HCT116 (cell line): ENCODE measurements at regions not wholly inside any gene's neighbourhood (a gene's known extent, or its start where the extent isn't known, plus 50 kb on each side); places are given as distances from the start of the nearest gene placed in this dataset.

Source experiments
- ATAC-seq: fragments of 200-7000 bp; cut with Tn5 transposase; 2 replicates; pipeline ENCODE4 v1.9.1; 2020; ENCODE audit warnings: mild to moderate bottlenecking, moderate library complexity
- BruUV-seq: library from RNA; stranded (reverse); fragments of 400-500 nt; replicated peaks from 2 replicates; lab custom pipeline; 2021; lab: Mats Ljungman, UMichigan
- CTCF ChIA-PET: fragments of 300-600 bp; sonication (Branson Sonifier 250); formaldehyde crosslinking; loops from one replicate; lab custom pipeline; 2021; ENCODE audit warnings: antibody characterized with exemption; lab: Charles Lee
- POLR2A ChIA-PET: fragments of 300-600, 350-600 bp; sonication (Branson Sonifier 250); formaldehyde crosslinking; loops from one replicate; lab custom pipeline; 2021; ENCODE audit warnings: antibody characterized with exemption; lab: Charles Lee
- RAD21 ChIA-PET, 2 experiments: fragments of 300-600 bp; sonication (Branson Sonifier 250); formaldehyde crosslinking; loops; one replicate each; lab custom pipeline; 2023; ENCODE audit warnings: low total read pairs in 2 of 2; ENCODE audit not compliant: uncharacterized antibody in 2 of 2, unreplicated experiment in 2 of 2, low non-redundant PET in 1 of 2; lab: Charles Lee
- DNase-seq: peaks from one replicate; pipeline ENCODE4 v3.0.0-alpha.2; 2010; ENCODE audit warnings: low read depth, low spot score
- H2AFZ ChIP-seq: fragments of 200-600 bp; shearing (Covaris generic), sonication (generic); 2 replicates; pipeline ENCODE4 v1.6.1; 2017; ENCODE audit warnings: low read depth, mixed run types, mixed read lengths, antibody characterized with exemption, low read length; ENCODE audit not compliant: poor library complexity, severe bottlenecking
- H3K27ac ChIP-seq: 2 replicates; pipeline ENCODE4 v1.5.1; 2012; ENCODE audit warnings: low read depth, low read length
- H3K27me3 ChIP-seq: fragments of 200-600 bp; sonication (generic); 2 replicates; pipeline ENCODE4 v1.6.1; 2016; ENCODE audit warnings: mixed run types, low read length, mixed read lengths; ENCODE audit not compliant: insufficient read depth
- H3K36me3 ChIP-seq, 2 experiments: fragments of 200-500 bp in 1 of 2; fragments of 200-600 bp in 1 of 2; sonication (Bioruptor generic) in 1 of 2; sonication (generic) in 1 of 2; 2 replicates each; pipeline versions ENCODE4 v1.5.1 to v1.6.1; 2014 to 2016; ENCODE audit warnings: low read length in 2 of 2, inconsistent platforms in 1 of 2, mixed read lengths in 1 of 2, mixed run types in 1 of 2; ENCODE audit not compliant: insufficient read depth in 2 of 2, control insufficient read depth in 1 of 2
- H3K4me1 ChIP-seq, 2 experiments: fragments of 200-600 bp in 1 of 2; sonication (generic) in 1 of 2; 2 replicates each; pipeline versions ENCODE4 v1.5.1 to v1.6.1; 2012 to 2017; ENCODE audit warnings: low read length in 2 of 2, inconsistent platforms in 1 of 2, mild to moderate bottlenecking in 1 of 2, mixed read lengths in 1 of 2, mixed run types in 1 of 2, moderate library complexity in 1 of 2; ENCODE audit not compliant: insufficient read depth in 2 of 2, control insufficient read depth in 1 of 2
- H3K4me2 ChIP-seq: fragments of 200-600 bp; sonication (generic); 2 replicates; pipeline ENCODE4 v1.6.1; 2017; ENCODE audit warnings: mixed run types, low read length, mixed read lengths
- H3K4me3 ChIP-seq, 2 experiments: fragments of 200-600 bp in 1 of 2; sonication (generic) in 1 of 2; replicated peaks in 1 of 2; 2 replicates each; pipeline ENCODE4 v1.5.1; 2011 to 2016; ENCODE audit warnings: low read length in 2 of 2, control low read depth in 1 of 2, low read depth in 1 of 2, mild to moderate bottlenecking in 1 of 2, mixed read lengths in 1 of 2, mixed run types in 1 of 2
- H3K79me2 ChIP-seq: fragments of 200-600 bp; sonication (generic); 2 replicates; pipeline ENCODE4 v1.6.1; 2017; ENCODE audit warnings: mild to moderate bottlenecking, mixed run types, low read length, moderate library complexity, mixed read lengths; ENCODE audit not compliant: insufficient read depth
- H3K9ac ChIP-seq: fragments of 200-600 bp; sonication (generic); 2 replicates; pipeline ENCODE4 v1.6.1; 2016; ENCODE audit warnings: low read length, mixed read lengths
- H3K9me2 ChIP-seq: fragments of 200-600 bp; sonication (generic), shearing (Covaris generic); 2 replicates; pipeline ENCODE4 v1.6.1; 2017; ENCODE audit warnings: mixed run types, mild to moderate bottlenecking, moderate library complexity; ENCODE audit not compliant: insufficient read depth
- H3K9me3 ChIP-seq, 2 experiments: fragments of 200-500 bp in 1 of 2; fragments of 200-600 bp in 1 of 2; sonication (Bioruptor generic) in 1 of 2; sonication (generic) in 1 of 2; 2 replicates each; pipeline ENCODE4 v1.6.1; 2014 to 2017; ENCODE audit warnings: low read length in 2 of 2, mixed read lengths in 2 of 2, inconsistent platforms in 1 of 2, low read depth in 1 of 2, mild to moderate bottlenecking in 1 of 2, mixed run types in 1 of 2, moderate library complexity in 1 of 2; ENCODE audit not compliant: control insufficient read depth in 1 of 2, insufficient read depth in 1 of 2
- H4K20me1 ChIP-seq: fragments of 200-600 bp; sonication (generic), shearing (Covaris generic); 2 replicates; pipeline ENCODE4 v1.6.1; 2017; ENCODE audit warnings: mixed run types, mild to moderate bottlenecking, moderate library complexity; ENCODE audit not compliant: insufficient read depth
- ATF3 ChIP-seq: IDR thresholded peaks from 2 replicates; pipeline ENCODE4 v1.6.1; 2012
- CEBPB ChIP-seq: IDR thresholded peaks from 2 replicates; pipeline ENCODE4 v1.6.1; 2012; ENCODE audit warnings: low read depth
- EGR1 ChIP-seq: IDR thresholded peaks from 2 replicates; pipeline ENCODE4 v1.6.1; 2012; ENCODE audit warnings: low read depth
- ELF1 ChIP-seq: IDR thresholded peaks from 2 replicates; pipeline ENCODE4 v1.6.1; 2012; ENCODE audit warnings: low read depth, borderline replicate concordance
- EZH2 ChIP-seq: fragments of 200-600 bp; sonication (generic); IDR thresholded peaks from 2 replicates; pipeline ENCODE4 v1.6.1; 2017; ENCODE audit warnings: antibody characterized with exemption, mixed run types
- EZH2phosphoT487 ChIP-seq: fragments of 200-600 bp; IDR thresholded peaks from 2 replicates; pipeline ENCODE4 v1.6.1; 2018; ENCODE audit warnings: antibody characterized with exemption, borderline replicate concordance
- JUND ChIP-seq: IDR thresholded peaks from 2 replicates; pipeline ENCODE4 v1.6.1; 2012
- POLR2A ChIP-seq: IDR thresholded peaks from 2 replicates; pipeline ENCODE4 v1.7.0; 2011; ENCODE audit warnings: borderline replicate concordance; ENCODE audit not compliant: insufficient read depth, insufficient read length; ENCODE audit errors: extremely low read depth
- POLR2AphosphoS5 ChIP-seq: IDR thresholded peaks from 2 replicates; pipeline ENCODE4 v1.6.1; 2011; ENCODE audit warnings: mild to moderate bottlenecking, low read depth, low read length, moderate library complexity
- RAD21 ChIP-seq: IDR thresholded peaks from 2 replicates; pipeline ENCODE4 v1.6.1; 2012; ENCODE audit warnings: low read depth, mild to moderate bottlenecking
- REST ChIP-seq: IDR thresholded peaks from 2 replicates; pipeline ENCODE4 v1.6.1; 2012; ENCODE audit warnings: low read depth
- SIN3A ChIP-seq: IDR thresholded peaks from 2 replicates; pipeline ENCODE4 v1.6.1; 2012; ENCODE audit warnings: low read depth
- SP1 ChIP-seq: IDR thresholded peaks from 2 replicates; pipeline ENCODE4 v1.6.1; 2012; ENCODE audit warnings: low read depth
- SRF ChIP-seq: IDR thresholded peaks from 2 replicates; pipeline ENCODE4 v1.6.1; 2012; ENCODE audit warnings: low read depth
- TCF7L2 ChIP-seq: IDR thresholded peaks from 2 replicates; pipeline ENCODE4 v1.7.0; 2011; ENCODE audit warnings: borderline replicate concordance, inconsistent platforms; ENCODE audit not compliant: insufficient read depth, insufficient read length; ENCODE audit errors: extremely low read depth
- YY1 ChIP-seq: IDR thresholded peaks from 2 replicates; pipeline ENCODE4 v1.6.1; 2011; ENCODE audit warnings: low read length, low read depth, moderate library complexity, mild to moderate bottlenecking; ENCODE audit not compliant: insufficient replicate concordance; ENCODE audit errors: extremely low read depth
- ZFX ChIP-seq: fragments of 450-650 bp; IDR thresholded peaks from 2 replicates; pipeline ENCODE4 v1.6.1; 2017
- ZNF274 ChIP-seq: fragments of 200-500 bp; sonication (Bioruptor generic); IDR thresholded peaks from 2 replicates; pipeline ENCODE4 v1.6.1; 2014; ENCODE audit warnings: mild to moderate bottlenecking, low read depth, low read length, inconsistent platforms
- intact Hi-C: fragments of 100-400 bp; cut with micrococcal nuclease; formaldehyde crosslinking; loops from 2 replicates; pipeline ENCODE4 v1.10.0; 2022
- TF ChIP-seq, protein P1 (sequence below): IDR thresholded peaks from 2 replicates; pipeline ENCODE4 v1.6.1; 2011; ENCODE audit warnings: mild to moderate bottlenecking, low read length, moderate library complexity; ENCODE audit not compliant: insufficient replicate concordance; ENCODE audit errors: extremely low read depth

DNA sequence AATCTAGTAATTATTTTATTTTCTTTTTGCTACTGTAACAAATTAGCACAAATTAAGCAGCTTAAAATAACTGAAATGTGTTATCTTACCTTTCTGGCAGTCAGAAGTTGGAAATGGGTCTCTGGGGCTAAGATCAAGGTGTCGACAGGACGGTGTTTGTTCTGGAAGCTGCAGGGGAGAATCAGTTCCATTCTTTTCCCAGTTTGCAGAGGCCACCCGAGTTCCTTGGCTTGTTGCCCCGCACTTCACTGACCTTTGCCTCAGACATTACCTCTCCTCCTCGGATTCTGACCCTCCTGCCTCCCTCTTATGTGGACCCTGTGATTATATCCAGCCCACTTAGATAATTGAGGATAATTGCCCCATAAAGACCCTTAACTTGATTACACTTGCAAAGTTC lies 61.0 kb upstream of the MAF start:
- Histone ChIP-seq H3K79me2 (no peaks in the 10 kb centered on the region), H3K27me3 (no peaks in the 10 kb centered on the region), H3K36me3 (no peaks in the 10 kb centered on the region), H3K9me2 (no peaks in the 10 kb centered on the region), H3K4me3 (no peak overlapping the region), H3K9ac (no peak overlapping the region), H3K9me3 (peaks cover 46 to 55% of the 10 kb centered on the region in 2 experiments; a peak in 2 of 4 replicates), H3K4me1 (no peaks in the 10 kb centered on the region; a peak in 1 of 4 replicates), H4K20me1 (no peaks in the 10 kb centered on the region), H3K27ac (no peak overlapping the region), H2AFZ (no peak overlapping the region), H3K4me2 (no peak overlapping the region)
- ATAC-seq (no peak), DNase-seq (no peak)
- BruUV-seq, result no TSS peak
- POLR2A ChIA-PET, result no interaction called here
- CTCF ChIA-PET, result no interaction called here
- TF ChIP-seq YY1 (no peak), TCF7L2 (no peak), ELF1 (no peak), JUND (no peak), CEBPB (no peak), EGR1 (no peak), REST (no peak), ZFX (no peak), SRF (no peak), SP1 (no peak), POLR2A (no peak), RAD21 (no peak), EZH2phosphoT487 (no peak), EZH2 (no peak), POLR2AphosphoS5 (no peak), ATF3 (no peak), ZNF274 (no peak), SIN3A (no peak)
- TF ChIP-seq, protein P1, sequence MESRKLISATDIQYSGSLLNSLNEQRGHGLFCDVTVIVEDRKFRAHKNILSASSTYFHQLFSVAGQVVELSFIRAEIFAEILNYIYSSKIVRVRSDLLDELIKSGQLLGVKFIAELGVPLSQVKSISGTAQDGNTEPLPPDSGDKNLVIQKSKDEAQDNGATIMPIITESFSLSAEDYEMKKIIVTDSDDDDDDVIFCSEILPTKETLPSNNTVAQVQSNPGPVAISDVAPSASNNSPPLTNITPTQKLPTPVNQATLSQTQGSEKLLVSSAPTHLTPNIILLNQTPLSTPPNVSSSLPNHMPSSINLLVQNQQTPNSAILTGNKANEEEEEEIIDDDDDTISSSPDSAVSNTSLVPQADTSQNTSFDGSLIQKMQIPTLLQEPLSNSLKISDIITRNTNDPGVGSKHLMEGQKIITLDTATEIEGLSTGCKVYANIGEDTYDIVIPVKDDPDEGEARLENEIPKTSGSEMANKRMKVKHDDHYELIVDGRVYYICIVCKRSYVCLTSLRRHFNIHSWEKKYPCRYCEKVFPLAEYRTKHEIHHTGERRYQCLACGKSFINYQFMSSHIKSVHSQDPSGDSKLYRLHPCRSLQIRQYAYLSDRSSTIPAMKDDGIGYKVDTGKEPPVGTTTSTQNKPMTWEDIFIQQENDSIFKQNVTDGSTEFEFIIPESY, result no peak
- RAD21 ChIA-PET, result no interaction called here
- intact Hi-C loops, result no loop called here
